ENCODE measurements at regions not wholly inside any gene's neighbourhood (a gene's known extent, or its start where the extent isn't known, plus 50 kb on each side); places are given as distances from the start of the nearest gene placed in this dataset.

- H3K9me3 ChIP-seq: no peaks in the 10 kb centered on the region
- DNase-seq (ENCODE audit: low spot score in 2 of 2): no peak
- no peaks in the 10 kb centered on the region for H3K27me3 ChIP-seq
- no peak for TF ChIP-seq CTCF (IDR thresholded peaks at IDR 0.05)
- peaks cover 0 to 4% of the 10 kb centered on the region in 2 donors for H3K4me1 ChIP-seq
- no peak overlapping the region for H3K27ac ChIP-seq
- H3K4me3 ChIP-seq: no peak overlapping the region
- intact Hi-C loops (cut with DNase I): no loop called here
- H3K36me3 ChIP-seq: no peaks in the 10 kb centered on the region
These were observed 227.8 kb downstream of the ETS1 start for GRCh38 chr11:128359515-128359914.

GRCh38 chr11:128357073-128357472 is 230.3 kb downstream of the ETS1 start:
- Histone ChIP-seq H3K4me3 (no peak overlapping the region), H3K9me3 (no peaks in the 10 kb centered on the region), H3K27me3 (no peaks in the 10 kb centered on the region), H3K4me1 (peaks cover 0 to 4% of the 10 kb centered on the region in 2 donors), H3K36me3 (no peaks in the 10 kb centered on the region), H3K27ac (no peak overlapping the region)
- intact Hi-C loops (cut with DNase I): no loop called here
- no peak for DNase-seq (ENCODE audit: low spot score in 2 of 2)
- no peak for TF ChIP-seq CTCF (IDR thresholded peaks at IDR 0.05)

GRCh38 chr11:128355558-128355957 is 231.8 kb downstream of the ETS1 start:
- H3K27ac ChIP-seq: no peak overlapping the region
- no peaks in the 10 kb centered on the region for H3K36me3 ChIP-seq
- TF ChIP-seq CTCF (IDR thresholded peaks at IDR 0.05): no peak
- H3K4me3 ChIP-seq: no peak overlapping the region
- no peak for DNase-seq (ENCODE audit: low spot score in 2 of 2)
- H3K27me3 ChIP-seq: no peaks in the 10 kb centered on the region
- no peaks in the 10 kb centered on the region for H3K9me3 ChIP-seq
- H3K4me1 ChIP-seq: peaks cover 0 to 4% of the 10 kb centered on the region in 2 donors
- intact Hi-C loops (cut with DNase I): no loop called here

GRCh38 chr11:128354476-128354875 is 232.9 kb downstream of the ETS1 start:
- intact Hi-C loops (cut with DNase I): no loop called here
- Histone ChIP-seq H3K27me3 (no peaks in the 10 kb centered on the region), H3K36me3 (no peaks in the 10 kb centered on the region), H3K27ac (no peak overlapping the region), H3K9me3 (no peaks in the 10 kb centered on the region), H3K4me3 (no peak overlapping the region), H3K4me1 (no peaks in the 10 kb centered on the region)
- no peak for TF ChIP-seq CTCF (IDR thresholded peaks at IDR 0.05)
- DNase-seq (ENCODE audit: low spot score in 2 of 2): no peak

- no peak overlapping the region for H3K27ac ChIP-seq
- no peak for TF ChIP-seq CTCF (IDR thresholded peaks at IDR 0.05)
- H3K36me3 ChIP-seq: no peaks in the 10 kb centered on the region
- no peaks in the 10 kb centered on the region for H3K27me3 ChIP-seq
- H3K9me3 ChIP-seq: no peaks in the 10 kb centered on the region
- H3K4me3 ChIP-seq: no peak overlapping the region
- intact Hi-C loops (cut with DNase I): no loop called here
- DNase-seq (ENCODE audit: low spot score in 2 of 2): no peak
- no peaks in the 10 kb centered on the region for H3K4me1 ChIP-seq
These were observed 236.2 kb downstream of the ETS1 start for GRCh38 chr11:128351168-128351567.

GRCh38 chr11:128349650-128350299 is 237.6 kb downstream of the ETS1 start:
- no peak for TF ChIP-seq CTCF (IDR thresholded peaks at IDR 0.05)
- no peak overlapping the region for H3K4me3 ChIP-seq
- no peaks in the 10 kb centered on the region for H3K9me3 ChIP-seq
- no peaks in the 10 kb centered on the region for H3K36me3 ChIP-seq
- no peak for DNase-seq (ENCODE audit: low spot score in 2 of 2)
- no peak overlapping the region for H3K27ac ChIP-seq
- intact Hi-C loops (cut with DNase I): no loop called here
- no peaks in the 10 kb centered on the region for H3K27me3 ChIP-seq
- no peaks in the 10 kb centered on the region for H3K4me1 ChIP-seq
